H1 (cell line): ENCODE measurements at regions not wholly inside any gene's neighbourhood (a gene's known extent, or its start where the extent isn't known, plus 50 kb on each side); places are given as distances from the start of the nearest gene placed in this dataset.

ENCODE experiments used
- HDAC2 ChIP-seq, 2 experiments: fragments of 300-600 bp in 1 of 2; sonication (generic) in 1 of 2; IDR thresholded peaks; 2 replicates each; pipeline ENCODE4 v1.6.1; 2011 to 2012; ENCODE audit warnings: low read depth in 2 of 2, low read length in 2 of 2, mild to moderate bottlenecking in 2 of 2, moderate library complexity in 2 of 2, borderline replicate concordance in 1 of 2, inconsistent platforms in 1 of 2
- SIN3A ChIP-seq, 2 experiments: IDR thresholded peaks in 1 of 2; conservative IDR thresholded peaks in 1 of 2; 2 replicates each; pipeline ENCODE4 v1.6.1; 2011 to 2012; ENCODE audit warnings: low read length in 2 of 2, improper control_type of control experiment in 1 of 2, low read depth in 1 of 2, mild to moderate bottlenecking in 1 of 2

- no peak for TF ChIP-seq HDAC2 (IDR thresholded peaks at IDR 0.05; ENCODE audit: borderline replicate concordance in 1 of 2, low read depth in 2 of 2, low read length in 2 of 2)
- no peak for TF ChIP-seq SIN3A (conservative IDR thresholded peaks at IDR 0.05 in 1 of 2, IDR thresholded peaks at IDR 0.05 in 1 of 2; ENCODE audit: low read depth in 1 of 2, low read length in 2 of 2)
Measured at GRCh38 chr17:79408251-79408650, 202.6 kb downstream of the RBFOX3 start (continued).
